K562 (cell line): ENCODE measurements at regions not wholly inside any gene's neighbourhood (a gene's known extent, or its start where the extent isn't known, plus 50 kb on each side); places are given as distances from the start of the nearest gene placed in this dataset.
A peak's percentile ranks its signal among the peaks of the same experiment; 100 is the strongest.

Source experiments
- ATAC-seq: fragments of 200-7000 bp; cut with Tn5 transposase; 3 replicates; pipeline ENCODE4 v1.9.1; 2020; ENCODE audit warnings: moderate library complexity
- BruUV-seq: library from RNA; stranded (reverse); fragments of 400-500 nt; replicated peaks from 2 replicates; lab custom pipeline; 2021; lab: Mats Ljungman, UMichigan
- CTCF ChIA-PET: fragments of 300-600 bp; formaldehyde crosslinking; extraction: SDS; loops from one replicate; lab custom pipeline; 2021; ENCODE audit warnings: low intra/inter-chr PET ratio; lab: Yijun Ruan, JAX
- POLR2A ChIA-PET: fragments of 300-600, 350-650 bp; sonication (Branson Sonifier 250); formaldehyde crosslinking; extraction: SDS; loops from one replicate; lab custom pipeline; 2021; ENCODE audit warnings: antibody characterized with exemption, inconsistent platforms; lab: Yijun Ruan, JAX
- DNase-seq, 4 experiments: peaks; one replicate each; pipeline versions ENCODE4 v3.0.0 to v3.0.0-alpha.2; 2011 to 2018; ENCODE audit warnings: low spot score in 3 of 4, mixed read lengths in 3 of 4; ENCODE audit errors: extremely low read depth in 1 of 4
- FAIRE-seq: peaks from 2 replicates; lab custom pipeline; 2011; peaks lifted over from hg19 to GRCh38; lab: Jason Lieb, UNC
- H2AFZ ChIP-seq: 2 replicates; pipeline ENCODE4 v1.6.0; 2011; ENCODE audit warnings: low read depth, low read length, control low read depth, inconsistent platforms
- H3K27ac ChIP-seq: fragments of 200-600 bp; 3 replicates; pipeline ENCODE4 v1.8.0; 2011; ENCODE audit warnings: low read depth, mild to moderate bottlenecking, control low read depth, inconsistent platforms, low read length, moderate library complexity, mixed read lengths; ENCODE audit errors: extremely low read depth
- H3K27me3 ChIP-seq, 2 experiments: fragments of 300-600 bp in 1 of 2; 2 replicates in 1 of 2; 3 replicates in 1 of 2; pipeline versions ENCODE4 v1.6.0 to v1.8.0; 2011; ENCODE audit warnings: inconsistent platforms in 2 of 2, low read length in 2 of 2, mild to moderate bottlenecking in 1 of 2, mixed read lengths in 1 of 2, moderate library complexity in 1 of 2; ENCODE audit not compliant: control insufficient read depth in 2 of 2, insufficient read depth in 2 of 2
- H3K36me3 ChIP-seq: fragments of 300-600 bp; 3 replicates; pipeline ENCODE4 v1.8.0; 2011; ENCODE audit warnings: mild to moderate bottlenecking, low read length, inconsistent platforms; ENCODE audit not compliant: control insufficient read depth, insufficient read depth
- H3K4me1 ChIP-seq, 2 experiments: fragments of 200-600 bp in 1 of 2; replicated peaks in 1 of 2; 2 replicates in 1 of 2; 3 replicates in 1 of 2; pipeline versions ENCODE4 v1.5.1 to v1.8.0; 2011; ENCODE audit warnings: inconsistent platforms in 2 of 2, low read length in 2 of 2, mild to moderate bottlenecking in 1 of 2, mixed read lengths in 1 of 2, moderate library complexity in 1 of 2; ENCODE audit not compliant: control insufficient read depth in 2 of 2, insufficient read depth in 2 of 2
- H3K4me2 ChIP-seq: 2 replicates; pipeline ENCODE4 v1.6.1; 2011; ENCODE audit warnings: low read length, control low read depth, inconsistent platforms, mixed read lengths; ENCODE audit not compliant: insufficient read depth
- H3K4me3 ChIP-seq: fragments of 200-600 bp; sonication (generic), shearing (Covaris generic); 2 replicates; pipeline ENCODE4 v1.5.1; 2016; ENCODE audit warnings: control low read depth, inconsistent platforms
- H3K79me2 ChIP-seq: fragments of 200-600 bp; 3 replicates; pipeline ENCODE4 v1.8.0; 2011; ENCODE audit warnings: low read length, inconsistent platforms; ENCODE audit not compliant: control insufficient read depth, insufficient read depth
- H3K9ac ChIP-seq, 2 experiments: 2 replicates each; pipeline versions ENCODE4 v1.6.0 to v1.6.1; 2011; ENCODE audit warnings: low read depth in 2 of 2, low read length in 2 of 2, control low read depth in 1 of 2, inconsistent platforms in 1 of 2, mild to moderate bottlenecking in 1 of 2, mixed read lengths in 1 of 2; ENCODE audit not compliant: insufficient read depth in 1 of 2
- H3K9me1 ChIP-seq: one replicate; pipeline ENCODE4 v1.6.0; 2011; ENCODE audit warnings: inconsistent platforms, mild to moderate bottlenecking, low read length, moderate library complexity; ENCODE audit not compliant: control insufficient read depth, insufficient read depth
- H3K9me3 ChIP-seq: replicated peaks from 2 replicates; pipeline ENCODE4 v1.5.1; 2011; ENCODE audit warnings: low read depth, low read length, inconsistent platforms; ENCODE audit not compliant: control insufficient read depth, insufficient read depth
- H4K20me1 ChIP-seq: replicated peaks from 2 replicates; pipeline ENCODE4 v1.6.1; 2011; ENCODE audit warnings: low read length, inconsistent platforms, mixed read lengths; ENCODE audit not compliant: control insufficient read depth, insufficient read depth
- ATF3 ChIP-seq, 2 experiments: fragments of 450-650 bp in 1 of 2; sonication (generic) in 1 of 2; formaldehyde crosslinking in 1 of 2; IDR thresholded peaks in 1 of 2; conservative IDR thresholded peaks in 1 of 2; 2 replicates each; pipeline versions ENCODE4 v1.6.1 to v1.8.1; 2016 to 2023; ENCODE audit warnings: mild to moderate bottlenecking in 2 of 2, moderate library complexity in 2 of 2, inconsistent platforms in 1 of 2, missing genetic modification reagents in 1 of 2
- BCLAF1 ChIP-seq, 2 experiments: fragments of 450-650 bp in 1 of 2; IDR thresholded peaks; 2 replicates each; pipeline ENCODE4 v1.6.1; 2011 to 2017; ENCODE audit warnings: low read depth in 2 of 2, antibody characterized with exemption in 1 of 2, borderline replicate concordance in 1 of 2, low read length in 1 of 2, mild to moderate bottlenecking in 1 of 2, mixed read lengths in 1 of 2; ENCODE audit not compliant: control insufficient read depth in 1 of 2
- BCOR ChIP-seq: fragments of 450-650 bp; IDR thresholded peaks from 2 replicates; pipeline ENCODE4 v1.6.1; 2016
- CHAMP1 ChIP-seq: fragments of 450-650 bp; IDR thresholded peaks from 2 replicates; pipeline ENCODE4 v1.6.1; 2016; ENCODE audit warnings: mild to moderate bottlenecking
- FOXK1 ChIP-seq: sonication (generic); formaldehyde crosslinking; IDR thresholded peaks from 2 replicates; pipeline ENCODE4 v1.8.0; 2022; ENCODE audit warnings: missing genetic modification reagents, mild to moderate bottlenecking, borderline replicate concordance
- HMG20A ChIP-seq: fragments of 450-650 bp; formaldehyde crosslinking; conservative IDR thresholded peaks from 2 replicates; pipeline ENCODE4 v1.4.0; 2020; ENCODE audit warnings: mild to moderate bottlenecking, mixed read lengths
- KDM4B ChIP-seq, 2 experiments: fragments of 450-650 bp in 1 of 2; sonication (generic) in 1 of 2; IDR thresholded peaks; 2 replicates each; pipeline ENCODE4 v1.6.1; 2016 to 2017; ENCODE audit warnings: borderline replicate concordance in 2 of 2, antibody characterized with exemption in 1 of 2, low read depth in 1 of 2, mild to moderate bottlenecking in 1 of 2
- NR2C2 ChIP-seq, 2 experiments: fragments of 200-800 bp in 1 of 2; sonication (Bioruptor generic) in 1 of 2; sonication (generic) in 1 of 2; formaldehyde crosslinking in 1 of 2; IDR thresholded peaks; 2 replicates each; pipeline versions ENCODE4 v1.6.1 to v1.8.0; 2016 to 2022; ENCODE audit warnings: mild to moderate bottlenecking in 1 of 2, missing compliant biosample characterization in 1 of 2, missing genetic modification characterization in 1 of 2, missing genetic modification reagents in 1 of 2
- POLR2AphosphoS2 ChIP-seq: IDR thresholded peaks from 2 replicates; pipeline ENCODE4 v1.6.1; 2012; ENCODE audit warnings: low read length, improper control_type of control experiment
- TAF15 ChIP-seq: fragments of 200-400 bp; formaldehyde crosslinking; IDR thresholded peaks from 2 replicates; pipeline ENCODE4 v1.6.1; 2017; ENCODE audit warnings: mild to moderate bottlenecking, low read depth, low read length, moderate library complexity
- ZNF239 ChIP-seq: fragments of 250-450 bp; sonication (Bioruptor Pico); IDR thresholded peaks from 2 replicates; pipeline ENCODE4 v1.4.0; 2020; ENCODE audit warnings: mild to moderate bottlenecking
- WGBS: fragments of 100-300 bp; shearing (Covaris generic); methylation state at CpG from one replicate; pipeline ENCODE4 v1.1.6; 2016; ENCODE audit warnings: low coverage, mixed read lengths; ENCODE audit not compliant: insufficient coverage; ENCODE audit errors: missing lambda C conversion rate; 5-methylcytosine and 5-hydroxymethylcytosine counted together
- in situ Hi-C: fragments of 300-500 bp; cut with MboI; formaldehyde crosslinking; loops from 4 replicates; pipeline ENCODE4 v1.15.0; 2018; ENCODE audit warnings: inconsistent platforms, mixed read lengths
- intact Hi-C: fragments of 100-400 bp; cut with micrococcal nuclease; formaldehyde crosslinking; loops from 2 replicates; pipeline ENCODE4 v1.14.2; 2022

GRCh38 chr2:64727843-64728463 lies 74.2 kb upstream of the SERTAD2 start:
- CTCF ChIA-PET, result no interaction called here
- Histone ChIP-seq H3K9ac (0 out of 4 replicates have a peak overlapping the region, but pooled peaks of 1 of the 2 experiments have one; percentile 1), H3K79me2 (no peaks in the 10 kb centered on the region), H3K9me1 (no peaks in the 10 kb centered on the region), H3K36me3 (no peaks in the 10 kb centered on the region), H3K9me3 (no peaks in the 10 kb centered on the region), H2AFZ (peak overlapping the region; percentile 46; the same call in 1 of the 2 replicates), H3K4me3 (no peak overlapping the region), H3K27me3 (no peaks in the 10 kb centered on the region), H3K4me1 (peaks cover 5 to 21% of the 10 kb centered on the region in 2 experiments), H3K27ac (no peak overlapping the region), H4K20me1 (no peaks in the 10 kb centered on the region), H3K4me2 (no peak overlapping the region)
- no peak for DNase-seq
- peak; percentile 39; the same call in 1 of the 3 replicates for ATAC-seq
- WGBS, result 71% methylated on average over 10 of the region's 11 CpGs
- FAIRE-seq, result no peak
- intact Hi-C loops (no loop called here), in situ Hi-C loops (no loop called here)
- no TSS peak for BruUV-seq
- POLR2A ChIA-PET, result interaction anchor here (0.6 to 1.5 kb wide), 4 partner anchors 11 to 73 kb away, joined by 3 to 6 read pairs (median 4); no protein-coding TSS in a partner anchor
- no peak for TF ChIP-seq BCLAF1 (IDR thresholded peaks at IDR 0.05; ENCODE audit: borderline replicate concordance in 1 of 2, control insufficient read depth in 1 of 2, low read depth in 2 of 2, low read length in 1 of 2)
- TF ChIP-seq CHAMP1, result no peak
- no peak for TF ChIP-seq BCOR
- no peak for TF ChIP-seq POLR2AphosphoS2
- TF ChIP-seq FOXK1, result no peak
- no peak for TF ChIP-seq NR2C2 (CRISPR knock-in tag; IDR thresholded peaks at IDR 0.05)
- TF ChIP-seq NR2C2 (tag; IDR thresholded peaks at IDR 0.05), result peak; percentile 49
- no peak for TF ChIP-seq ZNF239 (CRISPR knock-in tag)
- no peak for TF ChIP-seq ATF3 (IDR thresholded peaks at IDR 0.05)
- no peak for TF ChIP-seq ATF3 (CRISPR knock-in tag; conservative IDR thresholded peaks at IDR 0.05)
- no peak for TF ChIP-seq HMG20A (CRISPR knock-in tag)
- no peak for TF ChIP-seq KDM4B (IDR thresholded peaks at IDR 0.05; ENCODE audit: borderline replicate concordance in 2 of 2, low read depth in 1 of 2)
- TF ChIP-seq TAF15, result no peak
